ENCODE measurements at regions not wholly inside any gene's neighbourhood (a gene's known extent, or its start where the extent isn't known, plus 50 kb on each side); places are given as distances from the start of the nearest gene placed in this dataset.
"Not testable (repeated sequence)": the region's sequence is repeated elsewhere in the genome, so short reads cannot be mapped to it uniquely, and the experiment has no call there.

GRCh38 chr1:58209575-58209974 lies 337.0 kb downstream of the OMA1 start:
- WGBS (ENCODE audit: insufficient coverage, insufficient read length), result 100% methylated on average over 1 of the region's 3 CpGs
- H3K9me3 ChIP-seq (ENCODE audit: control insufficient read depth, insufficient read depth, low read length), result no peaks in the 10 kb centered on the region
- H3K4me1 ChIP-seq (ENCODE audit: control insufficient read depth, insufficient read depth, low read length), result peaks cover 1% of the 10 kb centered on the region; the same call in 1 of the 2 replicates
- H3K4me3 ChIP-seq (ENCODE audit: low read length), result no peak overlapping the region
- H3K27ac ChIP-seq (ENCODE audit: low read length), result no peak overlapping the region
- no peaks in the 10 kb centered on the region for H3K36me3 ChIP-seq (ENCODE audit: control insufficient read depth, insufficient read depth, low read length)
- H3K27me3 ChIP-seq (ENCODE audit: control insufficient read depth, insufficient read depth, low read length), result no peaks in the 10 kb centered on the region
- DNase-seq (ENCODE audit: low read depth, low spot score), result no peak

- no peak overlapping the region for H3K27ac ChIP-seq (ENCODE audit: low read length)
- H3K4me3 ChIP-seq (ENCODE audit: low read length), result no peak overlapping the region
- DNase-seq (ENCODE audit: low read depth, low spot score), result no peak
- peaks cover 1% of the 10 kb centered on the region; the same call in 1 of the 2 replicates for H3K4me1 ChIP-seq (ENCODE audit: control insufficient read depth, insufficient read depth, low read length)
- no peaks in the 10 kb centered on the region for H3K9me3 ChIP-seq (ENCODE audit: control insufficient read depth, insufficient read depth, low read length)
- no peaks in the 10 kb centered on the region for H3K36me3 ChIP-seq (ENCODE audit: control insufficient read depth, insufficient read depth, low read length)
- no peaks in the 10 kb centered on the region for H3K27me3 ChIP-seq (ENCODE audit: control insufficient read depth, insufficient read depth, low read length)
- no CpG with 5 or more reads among the region's 1 CpG for WGBS (ENCODE audit: insufficient coverage, insufficient read length)
Observed at GRCh38 chr1:58206749-58207148, 339.8 kb downstream of the OMA1 start.

DNA sequence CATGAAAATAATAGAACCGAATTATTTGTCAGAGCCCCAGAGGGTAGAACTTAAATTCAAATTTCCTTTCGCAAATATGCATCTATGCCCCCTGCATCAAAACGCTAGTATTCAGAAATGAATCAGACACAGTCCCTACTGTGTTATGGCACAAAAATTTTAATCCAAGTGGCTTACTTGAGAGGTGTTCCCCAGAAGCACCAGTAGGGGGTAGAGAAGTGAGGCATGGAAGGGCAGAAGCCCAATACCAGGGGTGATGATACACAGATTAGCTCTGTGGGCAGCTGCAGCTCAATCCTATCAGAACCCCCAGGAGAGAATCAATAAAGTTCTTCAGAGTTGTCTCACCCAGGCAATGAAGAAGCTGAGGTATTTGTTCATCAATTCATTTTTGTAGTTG lies 342.2 kb downstream of the OMA1 start:
- Histone ChIP-seq H3K9me3 (ENCODE audit: control insufficient read depth, insufficient read depth, low read length) (no peaks in the 10 kb centered on the region), H3K27ac (ENCODE audit: low read length) (no peak overlapping the region), H3K4me1 (ENCODE audit: control insufficient read depth, insufficient read depth, low read length) (no peaks in the 10 kb centered on the region), H3K27me3 (ENCODE audit: control insufficient read depth, insufficient read depth, low read length) (no peaks in the 10 kb centered on the region), H3K4me3 (ENCODE audit: low read length) (no peak overlapping the region), H3K36me3 (ENCODE audit: control insufficient read depth, insufficient read depth, low read length) (no peaks in the 10 kb centered on the region)
- DNase-seq (ENCODE audit: low read depth, low spot score), result peak; percentile 7
- no CpG with 5 or more reads among the region's 3 CpGs for WGBS (ENCODE audit: insufficient coverage, insufficient read length)

DNA sequence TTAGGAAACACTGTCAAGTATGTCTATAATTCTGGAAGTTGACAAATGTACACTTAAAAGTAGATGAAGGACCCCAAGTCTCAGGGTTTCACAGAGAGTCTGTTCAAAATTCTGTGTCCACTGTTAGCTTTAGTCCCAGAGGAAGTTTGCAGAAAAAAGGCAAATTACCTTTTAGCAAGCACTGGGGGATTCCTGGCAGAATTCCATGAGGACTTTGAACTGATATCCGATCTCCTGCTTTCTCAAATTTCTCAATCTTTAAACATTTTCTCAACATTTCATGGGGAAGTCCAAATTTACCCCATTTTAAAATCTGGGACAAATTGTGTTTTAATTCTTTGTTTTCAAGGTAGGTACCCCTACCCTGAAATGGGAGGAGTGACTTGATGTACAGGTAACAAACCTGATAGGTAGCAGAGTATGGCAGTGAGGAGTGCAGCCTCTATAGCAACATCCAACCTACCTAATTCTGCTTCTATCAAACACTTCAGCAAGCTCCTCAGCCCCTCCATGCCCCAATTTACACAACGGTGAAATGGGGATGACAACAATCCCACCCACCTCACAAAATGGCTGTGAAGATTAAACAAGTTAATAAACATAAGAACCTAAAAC lies 344.9 kb downstream of the OMA1 start:
- H3K9me3 ChIP-seq (ENCODE audit: control insufficient read depth, insufficient read depth, low read length), result no peaks in the 10 kb centered on the region
- no peaks in the 10 kb centered on the region for H3K4me1 ChIP-seq (ENCODE audit: control insufficient read depth, insufficient read depth, low read length)
- WGBS (ENCODE audit: insufficient coverage, insufficient read length), result no CpG with 5 or more reads among the region's 2 CpGs
- H3K27ac ChIP-seq (ENCODE audit: low read length), result no peak overlapping the region
- H3K36me3 ChIP-seq (ENCODE audit: control insufficient read depth, insufficient read depth, low read length), result no peaks in the 10 kb centered on the region
- no peak overlapping the region for H3K4me3 ChIP-seq (ENCODE audit: low read length)
- H3K27me3 ChIP-seq (ENCODE audit: control insufficient read depth, insufficient read depth, low read length), result no peaks in the 10 kb centered on the region
- DNase-seq (ENCODE audit: low read depth, low spot score), result no peak

DNA sequence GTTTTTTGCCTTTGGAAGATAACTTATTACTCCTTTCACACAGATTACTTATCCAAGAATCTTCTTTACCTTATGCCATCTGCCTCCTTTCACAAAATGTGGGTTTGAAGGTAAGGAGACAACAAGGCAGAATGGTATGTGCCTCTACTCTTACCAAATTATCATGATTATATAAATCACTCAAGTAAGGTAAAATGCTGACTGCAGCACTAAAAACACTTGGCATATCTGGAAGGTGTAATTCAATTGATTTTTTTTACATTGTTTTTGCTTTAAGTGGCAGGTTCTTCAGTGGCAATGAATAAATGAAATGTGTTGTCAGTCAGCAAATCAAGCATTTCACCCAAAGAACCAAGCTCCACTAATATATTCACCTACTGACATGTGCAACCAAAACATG lies 346.1 kb downstream of the OMA1 start:
- no peaks in the 10 kb centered on the region for H3K36me3 ChIP-seq (ENCODE audit: control insufficient read depth, insufficient read depth, low read length)
- H3K27ac ChIP-seq (ENCODE audit: low read length), result no peak overlapping the region
- no peak overlapping the region for H3K4me3 ChIP-seq (ENCODE audit: low read length)
- H3K9me3 ChIP-seq (ENCODE audit: control insufficient read depth, insufficient read depth, low read length), result no peaks in the 10 kb centered on the region
- no peaks in the 10 kb centered on the region for H3K4me1 ChIP-seq (ENCODE audit: control insufficient read depth, insufficient read depth, low read length)
- no peaks in the 10 kb centered on the region for H3K27me3 ChIP-seq (ENCODE audit: control insufficient read depth, insufficient read depth, low read length)
- DNase-seq (ENCODE audit: low read depth, low spot score), result no peak

GRCh38 chr1:58197811-58198210 lies 348.7 kb downstream of the OMA1 start:
- no peak for DNase-seq (ENCODE audit: low read depth, low spot score)
- H3K36me3 ChIP-seq (ENCODE audit: control insufficient read depth, insufficient read depth, low read length), result no peaks in the 10 kb centered on the region
- no peaks in the 10 kb centered on the region for H3K4me1 ChIP-seq (ENCODE audit: control insufficient read depth, insufficient read depth, low read length)
- H3K27ac ChIP-seq (ENCODE audit: low read length), result no peak overlapping the region
- no peak overlapping the region for H3K4me3 ChIP-seq (ENCODE audit: low read length)
- H3K9me3 ChIP-seq (ENCODE audit: control insufficient read depth, insufficient read depth, low read length), result no peaks in the 10 kb centered on the region
- H3K27me3 ChIP-seq (ENCODE audit: control insufficient read depth, insufficient read depth, low read length), result no peaks in the 10 kb centered on the region
- no CpG with 5 or more reads among the region's 1 CpG for WGBS (ENCODE audit: insufficient coverage, insufficient read length)

DNA sequence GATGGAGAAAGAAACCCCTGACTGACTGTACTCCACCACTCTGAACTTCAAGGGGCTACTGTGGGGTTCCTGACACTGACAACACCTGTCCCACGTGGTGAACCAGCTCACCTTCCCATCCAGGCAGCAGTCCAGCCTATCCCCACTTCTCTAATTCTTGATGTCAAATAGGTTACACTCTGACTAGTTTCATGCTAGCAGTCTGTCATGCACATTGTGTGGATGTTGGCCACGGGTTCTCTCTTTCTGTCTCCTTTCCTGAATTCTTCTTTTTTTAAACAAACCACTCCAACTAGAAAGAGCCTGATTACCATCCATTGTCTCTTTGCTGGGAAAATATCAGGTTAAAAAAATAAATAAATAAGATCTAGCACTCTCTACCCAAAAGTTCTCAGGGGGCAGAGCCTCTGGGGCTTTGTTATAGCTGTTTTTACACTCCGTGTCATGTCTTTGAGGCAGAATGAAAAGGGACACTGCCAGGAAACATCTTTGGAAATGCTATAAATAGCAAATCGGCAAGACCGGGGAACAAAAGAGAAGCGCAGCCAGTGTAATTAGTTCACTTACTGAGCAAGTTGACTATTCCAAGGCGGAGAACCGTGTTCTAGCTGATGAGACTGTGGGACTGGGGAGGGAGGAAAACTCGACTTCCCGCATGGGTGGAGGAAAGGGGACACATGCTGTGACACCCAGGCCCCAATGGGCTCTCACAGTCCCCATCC lies 356.1 kb downstream of the OMA1 start:
- Histone ChIP-seq H3K4me1 (ENCODE audit: control insufficient read depth, insufficient read depth, low read length) (no peaks in the 10 kb centered on the region), H3K9me3 (ENCODE audit: control insufficient read depth, insufficient read depth, low read length) (no peaks in the 10 kb centered on the region), H3K27ac (ENCODE audit: low read length) (no peak overlapping the region), H3K36me3 (ENCODE audit: control insufficient read depth, insufficient read depth, low read length) (no peaks in the 10 kb centered on the region), H3K4me3 (ENCODE audit: low read length) (no peak overlapping the region), H3K27me3 (ENCODE audit: control insufficient read depth, insufficient read depth, low read length) (no peaks in the 10 kb centered on the region)
- WGBS (ENCODE audit: insufficient coverage, insufficient read length), result no CpG with 5 or more reads among the region's 10 CpGs
- DNase-seq (ENCODE audit: low read depth, low spot score), result no peak

GRCh38 chr1:58189453-58189852 lies 357.1 kb downstream of the OMA1 start:
- H3K4me1 ChIP-seq (ENCODE audit: control insufficient read depth, insufficient read depth, low read length), result no peaks in the 10 kb centered on the region
- H3K9me3 ChIP-seq (ENCODE audit: control insufficient read depth, insufficient read depth, low read length), result no peaks in the 10 kb centered on the region
- WGBS (ENCODE audit: insufficient coverage, insufficient read length), result no CpG with 5 or more reads among the region's 3 CpGs

GRCh38 chr1:58183286-58183685 lies 363.2 kb downstream of the OMA1 start:
- no peaks in the 10 kb centered on the region for H3K27me3 ChIP-seq (ENCODE audit: control insufficient read depth, insufficient read depth, low read length)
- H3K9me3 ChIP-seq (ENCODE audit: control insufficient read depth, insufficient read depth, low read length), result no peaks in the 10 kb centered on the region
- H3K4me1 ChIP-seq (ENCODE audit: control insufficient read depth, insufficient read depth, low read length), result no peaks in the 10 kb centered on the region
- H3K36me3 ChIP-seq (ENCODE audit: control insufficient read depth, insufficient read depth, low read length), result no peaks in the 10 kb centered on the region
- no peak overlapping the region for H3K27ac ChIP-seq (ENCODE audit: low read length)
- no peak overlapping the region for H3K4me3 ChIP-seq (ENCODE audit: low read length)
- WGBS (ENCODE audit: insufficient coverage, insufficient read length), result no CpG with 5 or more reads among the region's 2 CpGs
- DNase-seq (ENCODE audit: low read depth, low spot score), result no peak

More at GRCh38 chr1:58189453-58189852, 357.1 kb downstream of the OMA1 start:
- Histone ChIP-seq H3K4me3 (ENCODE audit: low read length) (no peak overlapping the region), H3K27ac (ENCODE audit: low read length) (no peak overlapping the region), H3K27me3 (ENCODE audit: control insufficient read depth, insufficient read depth, low read length) (no peaks in the 10 kb centered on the region), H3K36me3 (ENCODE audit: control insufficient read depth, insufficient read depth, low read length) (no peaks in the 10 kb centered on the region)
- no peak for DNase-seq (ENCODE audit: low read depth, low spot score)

DNA sequence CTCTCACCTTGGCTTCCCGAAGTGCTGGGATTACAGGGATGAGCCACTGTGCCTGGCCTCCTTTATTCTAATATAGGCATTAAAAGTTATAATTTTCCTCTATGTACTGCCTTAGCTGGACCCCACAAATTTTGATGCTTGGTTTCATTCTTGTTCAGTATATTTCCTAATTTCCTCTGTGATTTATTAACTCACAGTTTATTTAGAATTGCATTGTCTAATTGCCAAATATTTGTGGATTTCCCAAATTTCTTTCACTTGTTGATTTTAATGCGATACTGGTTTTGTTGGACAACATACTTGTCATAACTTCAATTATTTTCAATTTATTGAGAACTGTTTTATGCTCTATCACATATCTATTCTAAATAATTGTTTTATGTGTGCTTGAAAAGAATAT lies 366.0 kb downstream of the OMA1 start:
- Histone ChIP-seq H3K4me3 (ENCODE audit: low read length) (no peak overlapping the region), H3K9me3 (ENCODE audit: control insufficient read depth, insufficient read depth, low read length) (no peaks in the 10 kb centered on the region), H3K4me1 (ENCODE audit: control insufficient read depth, insufficient read depth, low read length) (no peaks in the 10 kb centered on the region), H3K36me3 (ENCODE audit: control insufficient read depth, insufficient read depth, low read length) (no peaks in the 10 kb centered on the region), H3K27ac (ENCODE audit: low read length) (no peak overlapping the region), H3K27me3 (ENCODE audit: control insufficient read depth, insufficient read depth, low read length) (no peaks in the 10 kb centered on the region)
- no CpG with 5 or more reads among the region's 2 CpGs for WGBS (ENCODE audit: insufficient coverage, insufficient read length)
- DNase-seq (ENCODE audit: low read depth, low spot score), result no peak

- not testable (repeated sequence) for H3K27ac ChIP-seq (ENCODE audit: low read length); H3K27me3 ChIP-seq (ENCODE audit: control insufficient read depth, insufficient read depth, low read length); H3K9me3 ChIP-seq (ENCODE audit: control insufficient read depth, insufficient read depth, low read length); H3K36me3 ChIP-seq (ENCODE audit: control insufficient read depth, insufficient read depth, low read length); H3K4me3 ChIP-seq (ENCODE audit: low read length); H3K4me1 ChIP-seq (ENCODE audit: control insufficient read depth, insufficient read depth, low read length); DNase-seq (ENCODE audit: low read depth, low spot score)
- WGBS (ENCODE audit: insufficient coverage, insufficient read length), result no CpG with 5 or more reads among the region's 3 CpGs
Observed at GRCh38 chr1:58169160-58169559, 377.4 kb downstream of the OMA1 start.

Measured in iPS DF 6.9 (cell line).